ENCODE measurements at regions not wholly inside any gene's neighbourhood (a gene's known extent, or its start where the extent isn't known, plus 50 kb on each side); places are given as distances from the start of the nearest gene placed in this dataset.

DNA sequence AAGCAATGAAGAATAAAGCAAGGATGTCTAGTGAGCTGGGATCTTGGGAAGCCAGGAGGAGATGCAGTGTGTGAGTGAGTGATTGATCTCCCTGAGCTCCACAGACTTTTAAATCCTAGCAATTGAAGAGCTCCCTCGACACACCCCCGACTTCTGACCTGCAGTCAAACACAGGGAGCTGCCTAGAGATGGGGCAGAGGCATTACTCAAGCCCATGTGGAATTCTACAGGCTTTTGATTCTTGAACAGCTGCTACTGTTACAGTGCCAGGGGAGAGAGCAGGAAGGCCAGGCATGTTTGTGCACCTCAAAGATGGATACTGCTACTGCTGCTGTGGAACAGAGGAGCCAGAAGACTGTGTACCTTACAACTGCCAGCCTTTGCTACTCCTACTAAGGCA lies 1403.1 kb upstream of the ALCAM start:
- no peak for TF ChIP-seq POLR2A (IDR thresholded peaks at IDR 0.05)
- TF ChIP-seq, protein P1, sequence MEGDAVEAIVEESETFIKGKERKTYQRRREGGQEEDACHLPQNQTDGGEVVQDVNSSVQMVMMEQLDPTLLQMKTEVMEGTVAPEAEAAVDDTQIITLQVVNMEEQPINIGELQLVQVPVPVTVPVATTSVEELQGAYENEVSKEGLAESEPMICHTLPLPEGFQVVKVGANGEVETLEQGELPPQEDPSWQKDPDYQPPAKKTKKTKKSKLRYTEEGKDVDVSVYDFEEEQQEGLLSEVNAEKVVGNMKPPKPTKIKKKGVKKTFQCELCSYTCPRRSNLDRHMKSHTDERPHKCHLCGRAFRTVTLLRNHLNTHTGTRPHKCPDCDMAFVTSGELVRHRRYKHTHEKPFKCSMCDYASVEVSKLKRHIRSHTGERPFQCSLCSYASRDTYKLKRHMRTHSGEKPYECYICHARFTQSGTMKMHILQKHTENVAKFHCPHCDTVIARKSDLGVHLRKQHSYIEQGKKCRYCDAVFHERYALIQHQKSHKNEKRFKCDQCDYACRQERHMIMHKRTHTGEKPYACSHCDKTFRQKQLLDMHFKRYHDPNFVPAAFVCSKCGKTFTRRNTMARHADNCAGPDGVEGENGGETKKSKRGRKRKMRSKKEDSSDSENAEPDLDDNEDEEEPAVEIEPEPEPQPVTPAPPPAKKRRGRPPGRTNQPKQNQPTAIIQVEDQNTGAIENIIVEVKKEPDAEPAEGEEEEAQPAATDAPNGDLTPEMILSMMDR (IDR thresholded peaks at IDR 0.05), result no peak
